ENCODE measurements at regions not wholly inside any gene's neighbourhood (a gene's known extent, or its start where the extent isn't known, plus 50 kb on each side); places are given as distances from the start of the nearest gene placed in this dataset.

DNA sequence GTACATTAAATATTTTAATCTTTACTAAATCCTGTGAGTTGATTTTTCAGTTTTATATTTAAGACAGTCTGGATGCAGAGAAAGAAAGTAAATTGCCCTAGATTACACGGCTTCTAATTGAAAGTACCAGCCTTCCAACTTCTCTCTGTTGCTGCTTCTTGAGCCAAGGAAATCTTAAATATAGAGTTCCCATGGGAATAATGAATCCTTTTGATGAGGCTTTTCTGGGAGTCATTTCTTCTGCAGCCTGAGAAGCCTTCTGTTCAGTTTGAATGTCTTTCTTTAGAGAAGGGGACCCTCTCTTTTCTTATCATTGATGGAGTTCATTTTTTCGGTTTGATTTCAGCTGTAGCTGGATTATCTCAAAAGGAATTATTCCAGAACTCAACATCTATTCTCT, 317.3 kb upstream of the PTPRD start:
- DNase-seq (ENCODE audit: extremely low read depth in 1 of 11, low read depth in 9 of 11, low spot score in 4 of 11) = no peak

DNA sequence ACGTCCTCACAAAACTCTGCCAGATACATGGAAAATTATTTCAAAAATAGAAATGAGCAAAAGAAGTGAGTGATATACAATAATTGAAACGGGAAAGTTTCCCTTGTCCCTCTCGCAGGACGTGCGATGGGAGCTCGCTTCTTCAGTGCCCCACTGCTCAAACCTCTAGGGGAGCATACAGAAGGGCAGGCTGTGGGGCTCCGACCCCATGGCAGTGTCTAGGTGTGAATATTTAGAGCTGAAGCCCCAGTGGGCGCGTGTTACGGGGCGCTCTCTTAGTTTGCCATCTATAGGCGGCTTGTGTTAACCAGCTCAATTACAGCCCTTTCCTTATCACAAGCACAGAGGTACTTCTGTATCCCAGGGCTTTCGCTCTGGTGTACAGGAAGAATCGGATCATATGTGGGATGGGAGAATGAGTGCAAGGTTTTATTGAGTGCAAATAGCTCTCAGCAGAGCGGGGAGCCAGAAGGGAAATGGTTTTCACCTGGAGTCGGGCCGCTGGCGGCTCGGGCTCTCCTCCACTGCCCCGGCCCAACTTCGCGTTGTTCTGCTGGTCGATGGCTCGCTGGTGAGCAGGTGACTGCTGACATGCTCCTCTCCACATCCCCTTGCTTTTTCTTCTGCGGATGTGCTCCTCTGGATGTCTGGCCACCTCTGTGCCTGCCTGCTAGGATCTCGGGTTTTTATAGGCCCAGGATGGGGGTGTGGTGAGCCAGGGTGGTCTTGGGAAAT, 334.0 kb upstream of the PTPRD start:
- no peak for DNase-seq (ENCODE audit: extremely low read depth in 1 of 11, low read depth in 9 of 11, low spot score in 4 of 11)

DNA sequence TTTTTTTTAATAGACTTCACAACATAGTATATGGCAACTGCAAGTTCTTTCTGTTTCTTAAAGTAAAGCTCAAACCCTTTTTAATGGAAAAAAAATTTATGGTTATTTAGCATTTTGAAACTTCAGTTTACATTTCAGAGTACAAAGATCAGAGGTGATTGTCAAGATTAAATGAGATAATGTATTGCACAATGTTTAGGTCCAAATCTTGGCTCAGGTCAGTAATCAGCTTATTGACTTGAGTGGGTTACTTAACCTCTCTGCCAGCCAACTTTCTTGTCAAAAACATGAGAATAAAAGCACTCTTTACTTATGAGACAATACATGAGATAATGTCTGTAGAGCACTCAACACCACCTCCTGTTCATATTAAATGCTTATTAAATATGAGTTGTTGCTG, 345.1 kb upstream of the PTPRD start:
- DNase-seq (ENCODE audit: extremely low read depth in 1 of 11, low read depth in 9 of 11, low spot score in 4 of 11) = no peak

DNA sequence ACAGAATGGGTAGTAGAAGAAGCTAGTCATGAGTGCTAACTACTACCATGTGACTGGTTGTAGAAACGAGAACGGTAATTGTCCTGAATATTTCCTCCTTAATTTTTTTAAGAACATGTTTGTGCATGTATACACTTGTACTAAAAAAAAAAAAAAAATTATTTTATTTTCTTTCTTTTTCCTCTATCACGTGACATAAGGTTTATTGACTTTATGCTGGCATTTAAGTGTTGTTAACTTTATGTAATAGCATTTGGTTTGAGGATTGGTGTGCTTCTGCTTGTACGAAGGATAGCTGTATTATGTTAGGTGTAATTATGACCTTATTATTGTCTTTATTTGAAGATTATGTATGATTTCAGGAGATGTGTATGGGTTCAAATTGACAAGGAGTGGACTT, 349.1 kb upstream of the PTPRD start:
- no peak for DNase-seq (ENCODE audit: extremely low read depth in 1 of 11, low read depth in 9 of 11, low spot score in 4 of 11)

DNA sequence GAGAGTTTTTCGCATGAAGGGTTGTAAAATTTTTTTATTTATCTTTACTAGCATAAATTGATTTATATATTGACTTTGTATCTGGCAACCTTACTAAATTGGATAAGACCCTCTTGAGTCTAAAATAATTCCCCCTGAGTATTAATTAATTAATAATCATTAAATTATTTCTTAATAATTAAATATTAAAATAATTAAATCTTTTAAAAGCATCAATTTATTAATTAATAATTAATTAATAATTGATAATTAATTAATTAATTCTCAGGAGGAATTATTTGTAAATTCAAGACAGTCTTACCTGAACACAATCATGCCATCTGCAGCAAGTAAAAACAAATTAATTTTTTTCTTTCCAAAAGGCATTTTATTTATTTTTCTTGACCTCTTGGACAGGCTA, 370.4 kb upstream of the PTPRD start:
- DNase-seq (ENCODE audit: extremely low read depth in 1 of 11, low read depth in 9 of 11, low spot score in 4 of 11) = no peak

DNA sequence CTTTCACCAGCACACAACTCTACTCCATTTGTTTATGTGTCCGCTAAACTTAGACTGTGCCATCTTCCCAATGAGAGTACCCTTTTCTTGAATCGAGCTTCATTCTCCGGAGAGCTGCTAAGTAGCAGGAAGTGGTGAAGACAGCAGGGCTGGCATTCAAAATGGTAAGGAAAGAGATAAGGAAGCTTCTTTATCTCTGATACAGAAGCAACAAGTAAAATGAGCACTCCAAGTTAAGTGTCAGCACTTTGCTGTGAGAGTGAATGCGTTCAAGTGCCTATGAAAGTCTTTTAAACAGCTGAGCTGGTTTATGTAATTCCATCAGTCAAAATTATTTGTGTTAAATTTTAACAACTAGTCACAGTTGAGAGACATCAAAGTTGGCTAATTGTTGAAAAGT, 386.8 kb upstream of the PTPRD start:
- no peak for DNase-seq (ENCODE audit: extremely low read depth in 1 of 11, low read depth in 9 of 11, low spot score in 4 of 11)

DNA sequence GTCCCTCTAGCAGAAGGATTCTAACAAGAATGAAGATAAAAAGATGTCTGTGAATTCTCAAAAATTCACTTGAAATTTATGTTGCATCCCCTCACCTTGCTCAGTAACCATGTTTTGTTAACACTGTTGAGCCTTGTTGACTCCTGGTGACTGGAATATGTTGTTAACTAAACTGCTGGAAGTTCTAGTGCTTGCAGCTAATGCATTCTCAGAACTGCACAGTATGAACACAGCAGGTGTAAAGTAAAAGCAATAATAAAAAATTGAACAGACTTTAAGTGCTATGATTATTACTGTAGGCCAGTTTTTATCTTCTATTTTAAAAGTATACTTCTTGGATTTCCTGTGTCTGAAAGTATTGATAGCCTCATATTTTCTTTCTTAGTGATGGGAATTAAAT, 388.7 kb upstream of the PTPRD start:
- DNase-seq (ENCODE audit: extremely low read depth in 1 of 11, low read depth in 9 of 11, low spot score in 4 of 11) = no peak

DNA sequence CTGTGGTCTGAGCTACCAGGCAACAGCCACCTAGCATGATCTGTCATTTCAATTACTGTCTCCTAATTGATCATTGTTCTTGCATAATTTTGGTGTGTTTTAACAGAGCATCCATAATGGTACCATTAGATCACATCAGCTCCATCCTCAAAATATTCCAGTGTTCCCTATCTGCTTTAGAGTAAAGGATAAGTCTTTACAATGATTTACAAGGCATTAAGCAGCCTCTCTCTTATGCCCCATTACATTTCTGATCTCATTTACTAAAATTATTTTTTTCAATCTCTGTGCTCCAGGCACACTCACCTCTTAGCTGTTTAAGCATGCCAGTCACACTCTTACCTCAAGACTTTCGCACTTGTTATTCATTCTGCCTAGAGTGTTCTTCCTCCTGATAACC, 389.9 kb upstream of the PTPRD start:
- no peak for DNase-seq (ENCODE audit: extremely low read depth in 1 of 11, low read depth in 9 of 11, low spot score in 4 of 11)

DNA sequence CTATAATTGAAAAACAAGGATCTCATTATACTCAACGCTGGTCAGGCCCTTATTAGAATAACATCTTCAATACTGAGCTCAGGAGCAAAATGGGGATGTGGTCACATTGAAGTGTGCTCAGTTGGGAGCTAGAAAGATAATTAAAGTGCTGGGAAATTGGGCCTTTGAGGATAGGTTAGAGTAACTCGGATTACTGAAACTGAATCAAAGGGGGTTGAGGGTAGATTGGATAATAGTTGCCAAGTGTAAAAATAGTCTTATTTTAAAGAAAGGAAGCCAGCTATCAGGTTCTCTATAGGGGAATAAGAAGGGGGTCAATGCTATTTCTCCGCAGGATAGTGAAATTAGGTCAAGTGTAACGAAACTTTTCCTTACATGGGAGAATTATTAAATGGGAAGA, 391.0 kb upstream of the PTPRD start:
- DNase-seq (ENCODE audit: extremely low read depth in 1 of 11, low read depth in 9 of 11, low spot score in 4 of 11) = no peak

DNA sequence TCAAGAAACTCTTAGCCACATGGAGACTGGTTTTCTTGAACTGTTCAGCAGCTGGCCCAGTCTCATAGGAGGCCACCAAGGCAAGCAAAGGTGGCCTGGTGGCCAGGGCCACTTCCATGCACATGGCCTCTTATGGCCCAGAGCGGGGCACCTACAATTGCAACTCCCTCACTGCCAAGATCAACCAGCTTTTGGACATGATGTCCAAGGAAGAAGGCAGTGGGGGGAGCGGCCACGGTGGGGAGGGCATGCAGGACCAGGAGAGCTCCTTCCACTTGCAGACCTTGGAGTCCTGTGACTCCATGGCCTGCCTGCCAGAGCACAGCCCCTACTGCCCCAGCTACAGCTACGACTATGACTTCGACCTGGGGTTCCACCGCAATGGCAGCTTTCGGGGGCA, 398.9 kb upstream of the PTPRD start:
- no peak for DNase-seq (ENCODE audit: extremely low read depth in 1 of 11, low read depth in 9 of 11, low spot score in 4 of 11)

DNA sequence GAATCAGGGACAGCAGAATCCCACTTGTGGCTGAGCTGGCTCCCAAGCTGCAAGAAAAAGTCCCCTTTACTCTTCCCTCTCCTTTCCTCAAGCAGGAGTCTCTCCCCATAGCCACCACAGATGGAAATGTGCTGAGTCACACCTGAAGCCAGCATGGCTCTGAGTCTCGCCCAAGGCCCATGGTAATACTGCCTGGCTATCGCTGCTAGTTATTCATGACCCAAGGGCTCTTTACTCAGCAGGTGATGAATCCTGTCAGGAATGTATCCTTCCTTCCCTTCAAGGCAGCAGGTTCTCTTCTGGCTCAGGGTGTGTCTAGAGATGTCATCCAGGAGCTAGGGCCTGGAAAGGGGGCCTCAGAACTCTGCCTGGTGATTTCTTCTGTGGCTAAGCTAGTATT, 403.3 kb upstream of the PTPRD start:
- no peak for DNase-seq (ENCODE audit: extremely low read depth in 1 of 11, low read depth in 9 of 11, low spot score in 4 of 11)

DNA sequence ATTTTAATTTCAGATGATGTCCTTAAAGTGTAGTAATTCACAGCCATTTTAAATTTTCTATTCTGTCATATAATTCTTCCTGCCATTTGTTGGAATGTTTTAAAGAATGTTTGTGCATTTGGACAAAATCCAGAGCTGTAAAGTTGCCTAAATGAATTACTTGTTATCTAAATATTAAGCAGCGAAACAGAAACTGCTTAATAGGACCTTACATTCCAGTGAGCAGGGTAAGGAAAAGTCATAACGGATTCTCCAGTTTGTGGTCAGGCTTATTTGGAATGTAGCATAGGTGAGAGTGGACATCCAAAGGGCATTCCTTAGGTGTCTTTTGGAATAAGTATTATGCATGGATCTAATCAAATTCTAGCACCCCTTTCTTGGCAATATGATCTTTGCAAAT, 410.4 kb upstream of the PTPRD start:
- DNase-seq (ENCODE audit: extremely low read depth in 1 of 11, low read depth in 9 of 11, low spot score in 4 of 11) = peak in 1 of 11 donors; percentile 2

DNA sequence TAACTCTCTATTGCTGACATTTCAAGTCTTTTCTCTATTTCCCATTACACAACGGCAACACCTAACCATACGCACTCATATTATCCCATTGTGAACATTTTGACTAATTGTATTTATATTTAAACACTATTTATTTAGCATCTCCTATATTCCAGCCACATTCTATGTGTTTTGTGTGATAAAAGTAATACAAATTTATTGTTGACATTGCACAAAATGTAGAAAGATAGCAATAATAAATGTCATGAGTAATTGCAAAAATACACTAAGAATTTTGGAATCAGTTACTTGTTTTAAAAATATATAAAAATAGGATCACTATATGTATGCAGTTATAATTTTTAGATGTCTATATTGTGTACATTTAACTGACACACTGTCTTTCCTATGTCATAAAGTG, 413.0 kb upstream of the PTPRD start:
- DNase-seq (ENCODE audit: extremely low read depth in 1 of 11, low read depth in 9 of 11, low spot score in 4 of 11) = no peak

DNA sequence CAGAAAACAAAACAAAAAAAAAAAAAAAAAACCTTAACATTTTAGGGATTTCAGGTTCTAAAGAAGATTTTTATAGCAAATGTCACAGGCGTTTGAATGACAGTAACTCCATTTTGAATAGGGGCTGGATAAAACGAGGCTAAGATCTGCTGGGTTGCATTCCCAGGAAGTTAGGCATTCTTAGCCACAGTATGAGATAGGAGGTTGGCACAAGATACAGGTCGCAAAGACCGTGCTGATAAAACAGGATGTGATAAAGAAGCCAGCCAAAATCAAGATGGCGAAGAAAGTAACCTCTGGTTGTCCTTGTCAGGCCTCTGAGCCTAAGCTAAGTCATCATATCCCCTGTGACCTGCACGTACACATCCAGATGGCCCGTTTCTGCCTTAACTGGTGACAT, 425.6 kb upstream of the PTPRD start:
- no peak for DNase-seq (ENCODE audit: extremely low read depth in 1 of 11, low read depth in 9 of 11, low spot score in 4 of 11)

DNA sequence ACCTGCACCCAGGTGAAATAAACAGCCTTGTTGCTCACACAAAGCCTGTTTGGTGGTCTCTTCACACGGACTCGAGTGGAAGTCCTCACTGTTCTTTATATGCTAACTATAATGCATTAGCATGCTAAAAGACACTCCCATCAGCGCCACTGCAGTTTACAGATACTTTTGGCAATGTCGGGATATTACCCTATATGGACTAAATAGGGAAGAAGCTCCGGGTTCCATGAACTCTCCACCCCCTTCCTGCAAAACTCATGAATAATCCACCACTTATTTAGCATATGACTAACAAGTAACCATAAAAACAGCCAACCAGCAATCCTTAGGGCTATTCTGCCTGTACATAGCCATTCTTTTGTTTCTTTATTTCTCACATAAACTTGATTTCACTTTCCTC, 426.2 kb upstream of the PTPRD start:
- no peak for DNase-seq (ENCODE audit: extremely low read depth in 1 of 11, low read depth in 9 of 11, low spot score in 4 of 11)

DNA sequence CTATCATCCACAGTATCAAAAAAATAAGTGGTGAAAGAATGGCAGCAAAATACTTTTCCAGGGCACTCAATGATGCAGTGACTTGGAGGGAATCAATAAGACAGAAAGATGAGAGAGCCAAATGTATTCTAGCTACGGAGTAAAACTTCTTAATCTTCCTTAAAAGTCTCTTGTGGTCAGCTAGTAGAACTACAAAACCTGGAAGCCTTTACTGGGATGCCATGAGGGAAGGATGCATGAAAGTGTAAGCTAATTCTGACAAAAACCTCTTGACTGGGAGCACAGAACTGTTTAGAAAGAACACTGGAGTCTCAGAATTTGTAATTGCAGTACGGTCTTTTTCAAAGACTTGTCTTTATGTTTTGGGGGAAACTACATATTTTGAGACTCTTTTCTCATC, 432.8 kb upstream of the PTPRD start:
- DNase-seq (ENCODE audit: extremely low read depth in 1 of 11, low read depth in 9 of 11, low spot score in 4 of 11) = no peak

DNA sequence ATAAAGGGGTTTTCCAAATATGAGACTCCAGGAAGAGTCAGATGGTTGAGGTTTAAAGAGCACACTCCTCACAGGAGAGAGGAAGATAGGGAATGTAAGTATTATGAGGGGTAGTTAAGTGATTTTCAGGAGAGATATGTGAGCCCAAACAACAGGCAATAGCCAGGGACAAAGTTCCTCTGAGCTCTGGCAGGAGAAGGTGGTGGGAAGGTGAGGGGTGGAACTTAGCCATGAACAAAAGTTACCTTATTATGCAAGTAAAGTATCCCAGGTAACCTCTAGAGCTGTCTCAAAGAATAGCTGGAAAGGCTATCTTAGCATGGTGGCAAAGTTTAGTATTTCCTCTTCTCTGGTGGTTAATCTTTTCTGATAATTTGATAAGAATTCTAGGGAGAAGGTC, 450.5 kb upstream of the PTPRD start:
- no peak for DNase-seq (ENCODE audit: extremely low read depth in 1 of 11, low read depth in 9 of 11, low spot score in 4 of 11)

DNA sequence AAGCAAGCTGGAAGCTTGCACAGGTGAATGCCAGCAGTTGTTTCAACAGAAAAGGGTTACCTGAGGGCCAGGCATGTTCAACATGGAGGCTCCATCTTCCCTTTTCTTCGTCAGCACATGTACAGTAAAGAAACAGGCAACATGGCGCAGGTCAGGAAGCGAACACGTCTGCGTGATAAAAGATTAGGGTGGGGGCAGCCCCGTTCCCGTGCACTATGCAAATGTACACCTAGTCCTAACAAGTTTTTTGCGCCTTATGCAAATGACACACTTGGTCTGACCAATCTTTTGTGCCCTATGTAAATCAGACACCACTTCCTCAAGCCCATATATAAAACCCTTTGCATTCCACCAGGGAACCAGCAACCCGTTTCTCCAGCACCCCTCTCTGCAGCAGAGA, 452.1 kb upstream of the PTPRD start:
- no peak for DNase-seq (ENCODE audit: extremely low read depth in 1 of 11, low read depth in 9 of 11, low spot score in 4 of 11)

DNA sequence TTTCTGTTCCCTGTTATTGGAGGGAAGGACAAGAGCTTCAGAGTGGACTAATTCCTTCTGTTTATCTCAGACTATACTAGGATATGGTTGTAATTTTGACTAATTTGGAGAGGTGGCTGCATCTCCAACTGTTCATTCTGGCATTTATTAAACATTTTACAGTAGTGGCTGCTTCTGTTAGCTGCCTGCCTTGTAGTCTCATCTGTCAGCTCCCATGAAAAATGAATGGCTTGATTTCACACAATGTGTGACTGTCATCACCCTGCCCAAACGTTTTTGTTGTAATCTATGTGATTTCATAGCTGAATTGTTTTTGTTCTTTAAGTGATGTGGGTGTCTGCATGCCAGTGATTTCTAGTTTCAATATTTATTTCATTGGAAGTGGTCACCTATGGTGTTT, 459.4 kb upstream of the PTPRD start:
- no peak for DNase-seq (ENCODE audit: extremely low read depth in 1 of 11, low read depth in 9 of 11, low spot score in 4 of 11)

DNA sequence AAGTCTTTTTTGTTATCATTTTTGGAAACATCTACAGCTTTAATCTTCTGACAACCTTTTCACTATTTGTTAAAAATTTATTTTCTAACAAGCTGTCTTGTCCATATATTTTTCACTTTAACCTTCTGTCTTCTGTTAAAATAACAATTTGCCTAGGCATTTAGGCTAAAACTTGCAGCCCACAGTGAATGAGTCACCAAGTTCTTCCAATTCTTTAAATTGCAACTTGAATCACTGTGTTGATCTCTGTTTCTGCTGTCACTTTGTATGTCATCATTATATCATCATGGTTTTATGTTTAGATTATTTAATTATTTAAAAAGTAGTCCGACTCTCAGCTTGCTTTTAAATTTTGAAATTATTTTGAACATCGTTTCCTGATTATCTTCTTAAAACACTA, 473.8 kb upstream of the PTPRD start:
- DNase-seq (ENCODE audit: extremely low read depth in 1 of 11, low read depth in 9 of 11, low spot score in 4 of 11) = no peak

DNA sequence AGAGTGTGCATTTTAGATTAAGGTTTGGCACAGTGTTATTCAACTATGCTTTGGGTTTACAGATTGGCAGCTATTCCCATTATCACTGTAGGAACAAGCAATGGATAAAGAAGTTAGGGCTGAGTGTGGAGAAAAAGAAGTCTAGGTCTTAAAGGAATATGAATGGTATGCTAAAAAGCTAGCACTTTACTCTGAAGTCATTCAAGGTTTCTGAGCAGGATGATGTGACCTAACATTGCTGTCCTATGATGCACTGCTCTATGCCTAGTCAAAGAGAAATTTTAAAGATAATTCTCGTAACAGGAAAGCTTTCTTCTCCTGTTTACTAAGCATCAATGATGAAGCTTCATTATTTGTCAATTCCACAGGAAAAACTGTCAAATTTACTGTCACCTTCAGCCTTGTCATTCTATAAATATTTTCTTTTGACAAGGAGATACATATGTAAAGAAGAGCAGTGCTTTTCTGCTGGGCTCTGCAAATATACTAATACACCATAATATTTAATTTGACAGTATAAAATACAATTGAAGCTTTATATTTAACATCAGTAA, 476.1 kb upstream of the PTPRD start:
- DNase-seq (ENCODE audit: extremely low read depth in 1 of 11, low read depth in 9 of 11, low spot score in 4 of 11) = no peak

Measured in renal cortex interstitium (tissue), 11 donors.